ENCODE measurements at regions not wholly inside any gene's neighbourhood (a gene's known extent, or its start where the extent isn't known, plus 50 kb on each side); places are given as distances from the start of the nearest gene placed in this dataset.

DNA sequence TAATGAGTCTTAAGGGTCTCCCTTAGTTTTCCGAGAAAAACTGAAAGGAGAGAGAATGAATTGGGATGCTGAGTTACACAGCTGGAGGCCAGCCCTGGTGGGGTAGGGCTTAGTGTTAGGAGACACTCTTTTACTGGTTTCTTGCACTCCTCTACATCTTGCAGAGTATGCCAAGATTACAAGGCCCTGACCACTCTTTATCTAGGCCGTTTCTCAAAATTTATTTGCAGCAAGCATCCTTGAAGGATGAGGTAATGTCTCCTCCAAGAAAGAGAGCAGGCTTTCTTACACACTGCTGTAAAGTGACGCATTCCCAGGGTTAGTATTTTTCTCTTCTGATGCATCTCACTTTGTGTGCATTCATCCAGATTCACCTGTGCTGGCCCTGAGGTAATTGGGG is 166.2 kb downstream of the TDRD15 start:
- TF ChIP-seq, protein P1, sequence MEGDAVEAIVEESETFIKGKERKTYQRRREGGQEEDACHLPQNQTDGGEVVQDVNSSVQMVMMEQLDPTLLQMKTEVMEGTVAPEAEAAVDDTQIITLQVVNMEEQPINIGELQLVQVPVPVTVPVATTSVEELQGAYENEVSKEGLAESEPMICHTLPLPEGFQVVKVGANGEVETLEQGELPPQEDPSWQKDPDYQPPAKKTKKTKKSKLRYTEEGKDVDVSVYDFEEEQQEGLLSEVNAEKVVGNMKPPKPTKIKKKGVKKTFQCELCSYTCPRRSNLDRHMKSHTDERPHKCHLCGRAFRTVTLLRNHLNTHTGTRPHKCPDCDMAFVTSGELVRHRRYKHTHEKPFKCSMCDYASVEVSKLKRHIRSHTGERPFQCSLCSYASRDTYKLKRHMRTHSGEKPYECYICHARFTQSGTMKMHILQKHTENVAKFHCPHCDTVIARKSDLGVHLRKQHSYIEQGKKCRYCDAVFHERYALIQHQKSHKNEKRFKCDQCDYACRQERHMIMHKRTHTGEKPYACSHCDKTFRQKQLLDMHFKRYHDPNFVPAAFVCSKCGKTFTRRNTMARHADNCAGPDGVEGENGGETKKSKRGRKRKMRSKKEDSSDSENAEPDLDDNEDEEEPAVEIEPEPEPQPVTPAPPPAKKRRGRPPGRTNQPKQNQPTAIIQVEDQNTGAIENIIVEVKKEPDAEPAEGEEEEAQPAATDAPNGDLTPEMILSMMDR (IDR thresholded peaks at IDR 0.05): no peak
- TF ChIP-seq POLR2A (IDR thresholded peaks at IDR 0.05): no peak

Measured in testis (tissue), 2 donors.